H1 (cell line): ENCODE measurements at regions not wholly inside any gene's neighbourhood (a gene's known extent, or its start where the extent isn't known, plus 50 kb on each side); places are given as distances from the start of the nearest gene placed in this dataset.

Source experiments
- CTCF ChIA-PET: fragments of 300-600 bp; sonication (Branson Sonifier 250); formaldehyde crosslinking; loops from one replicate; lab custom pipeline; 2021; ENCODE audit not compliant: partially characterized antibody; lab: Charles Lee
- POLR2A ChIA-PET: fragments of 300-600 bp; sonication (Branson Sonifier 250); formaldehyde crosslinking; loops from one replicate; lab custom pipeline; 2021; ENCODE audit warnings: inconsistent platforms; ENCODE audit not compliant: partially characterized antibody; lab: Charles Lee
- DNase-seq, 2 experiments: peaks; one replicate each; pipeline versions ENCODE4 v3.0.0 to v3.0.0-alpha.2; 2010 to 2022; ENCODE audit warnings: low spot score in 2 of 2, low read depth in 1 of 2, mixed read lengths in 1 of 2
- FAIRE-seq: peaks from 2 replicates; lab custom pipeline; 2011; peaks lifted over from hg19 to GRCh38; lab: Jason Lieb, UNC
- H2AFZ ChIP-seq: 2 replicates; pipeline ENCODE4 v1.8.1; 2012; ENCODE audit warnings: low read length, inconsistent platforms
- H2AK5ac ChIP-seq: 2 replicates; pipeline ENCODE4 v1.6.1; 2013; ENCODE audit warnings: low read depth, low read length
- H2BK120ac ChIP-seq: replicated peaks from 2 replicates; pipeline ENCODE3; 2013; ENCODE audit warnings: low read depth, low read length, inconsistent platforms
- H2BK12ac ChIP-seq: 2 replicates; pipeline ENCODE4 v1.6.1; 2013; ENCODE audit warnings: low read depth, low read length
- H2BK15ac ChIP-seq: 2 replicates; pipeline ENCODE4 v1.6.1; 2013; ENCODE audit warnings: low read length
- H2BK20ac ChIP-seq: 2 replicates; pipeline ENCODE4 v1.6.1; 2013; ENCODE audit warnings: low read length
- H2BK5ac ChIP-seq: 2 replicates; pipeline ENCODE4 v1.6.1; 2013; ENCODE audit warnings: low read depth, low read length
- H3K14ac ChIP-seq: 2 replicates; pipeline ENCODE4 v1.6.1; 2013; ENCODE audit warnings: inconsistent platforms; ENCODE audit not compliant: insufficient read length
- H3K18ac ChIP-seq: 2 replicates; pipeline ENCODE4 v1.6.1; 2013; ENCODE audit warnings: low read length; ENCODE audit errors: extremely low read depth
- H3K23ac ChIP-seq: 2 replicates; pipeline ENCODE4 v1.6.1; 2013; ENCODE audit warnings: inconsistent platforms; ENCODE audit not compliant: insufficient read length
- H3K23me2 ChIP-seq: 2 replicates; pipeline ENCODE4 v1.6.1; 2013; ENCODE audit warnings: low read depth, low read length
- H3K27ac ChIP-seq: 2 replicates; pipeline ENCODE4 v1.6.1; 2011; ENCODE audit warnings: low read depth, low read length, inconsistent platforms
- H3K27me3 ChIP-seq, 4 experiments: replicated peaks in 1 of 4; 1 replicate in 1 of 4; 2 replicates in 3 of 4; pipeline versions ENCODE4 v1.6.1 to v1.8.1; 2011 to 2013; ENCODE audit warnings: low read length in 3 of 4, mild to moderate bottlenecking in 3 of 4, inconsistent platforms in 2 of 4, mixed read lengths in 2 of 4, moderate library complexity in 1 of 4; ENCODE audit not compliant: control insufficient read depth in 3 of 4, insufficient read depth in 3 of 4; ENCODE audit errors: extremely low read depth in 1 of 4
- H3K36me3 ChIP-seq, 4 experiments: 2 replicates each; pipeline versions ENCODE4 v1.6.1 to v1.8.1; 2011 to 2013; ENCODE audit warnings: mild to moderate bottlenecking in 4 of 4, low read length in 3 of 4, moderate library complexity in 2 of 4, control low read depth in 1 of 4, inconsistent platforms in 1 of 4; ENCODE audit not compliant: insufficient read depth in 4 of 4, control insufficient read depth in 2 of 4
- H3K4ac ChIP-seq: replicated peaks from 2 replicates; pipeline ENCODE3; 2013; ENCODE audit warnings: low read length, low read depth, mixed read lengths, inconsistent platforms; ENCODE audit not compliant: insufficient read length
- H3K4me1 ChIP-seq, 4 experiments: replicated peaks in 1 of 4; 1 replicate in 1 of 4; 2 replicates in 3 of 4; pipeline versions ENCODE4 v1.6.1 to v1.8.1; 2011 to 2013; ENCODE audit warnings: low read length in 3 of 4, inconsistent platforms in 2 of 4, mixed read lengths in 1 of 4; ENCODE audit not compliant: insufficient read depth in 4 of 4, control insufficient read depth in 3 of 4
- H3K4me2 ChIP-seq, 2 experiments: 2 replicates each; pipeline versions ENCODE4 v1.6.1 to v1.8.1; 2011 to 2013; ENCODE audit warnings: low read depth in 2 of 2, low read length in 2 of 2, control low read depth in 1 of 2, inconsistent platforms in 1 of 2, mild to moderate bottlenecking in 1 of 2; ENCODE audit not compliant: insufficient read depth in 1 of 2
- H3K4me3 ChIP-seq, 4 experiments: fragments of 200-600, 300-600 bp in 1 of 4; sonication (generic), shearing (Covaris generic), sonication (Bioruptor Twin) in 1 of 4; 2 replicates each; pipeline versions ENCODE4 v1.5.1 to v1.8.1; 2011 to 2016; ENCODE audit warnings: low read length in 4 of 4, low read depth in 3 of 4, control low read depth in 2 of 4, inconsistent platforms in 2 of 4, mild to moderate bottlenecking in 2 of 4, mixed read lengths in 1 of 4, moderate library complexity in 1 of 4; ENCODE audit not compliant: insufficient read depth in 2 of 4; ENCODE audit errors: extremely low read depth in 1 of 4
- H3K56ac ChIP-seq: replicated peaks from 2 replicates; pipeline ENCODE3; 2013; ENCODE audit warnings: low read depth, mild to moderate bottlenecking, mixed read lengths, low read length, inconsistent platforms; ENCODE audit not compliant: insufficient read length
- H3K79me1 ChIP-seq: 2 replicates; pipeline ENCODE4 v1.6.1; 2013; ENCODE audit warnings: low read depth, low read length, control low read depth
- H3K79me2 ChIP-seq, 2 experiments: 2 replicates each; pipeline versions ENCODE4 v1.6.1 to v1.8.1; 2012 to 2013; ENCODE audit warnings: low read length in 2 of 2, mild to moderate bottlenecking in 2 of 2, inconsistent platforms in 1 of 2; ENCODE audit not compliant: insufficient read depth in 2 of 2, control insufficient read depth in 1 of 2
- H3K9ac ChIP-seq, 4 experiments: replicated peaks in 1 of 4; 1 replicate in 1 of 4; 2 replicates in 3 of 4; pipeline versions ENCODE4 v1.6.1 to v1.8.1; 2011 to 2013; ENCODE audit warnings: low read depth in 3 of 4, low read length in 3 of 4, control low read depth in 2 of 4, mild to moderate bottlenecking in 2 of 4, moderate library complexity in 2 of 4, inconsistent platforms in 1 of 4; ENCODE audit errors: extremely low read depth in 1 of 4
- H3K9me3 ChIP-seq, 2 experiments: 2 replicates each; pipeline versions ENCODE4 v1.6.1 to v1.8.1; 2012 to 2013; ENCODE audit warnings: mild to moderate bottlenecking in 2 of 2, moderate library complexity in 2 of 2, control low read depth in 1 of 2, inconsistent platforms in 1 of 2, low read depth in 1 of 2, low read length in 1 of 2, mixed read lengths in 1 of 2; ENCODE audit not compliant: insufficient read depth in 2 of 2
- H4K20me1 ChIP-seq, 2 experiments: replicated peaks in 1 of 2; 2 replicates each; pipeline versions ENCODE3 to v1.8.1; 2011 to 2013; ENCODE audit warnings: inconsistent platforms in 2 of 2, low read length in 2 of 2, mild to moderate bottlenecking in 1 of 2; ENCODE audit not compliant: insufficient read depth in 2 of 2, control insufficient read depth in 1 of 2
- H4K5ac ChIP-seq: 2 replicates; pipeline ENCODE4 v1.6.1; 2013; ENCODE audit warnings: low read length, low read depth, mixed read lengths, inconsistent platforms; ENCODE audit not compliant: insufficient read length
- H4K8ac ChIP-seq: 2 replicates; pipeline ENCODE4 v1.8.0; 2013; ENCODE audit warnings: mild to moderate bottlenecking, moderate library complexity, low read length, inconsistent platforms; ENCODE audit not compliant: insufficient read depth; ENCODE audit errors: extremely low read depth
- H4K91ac ChIP-seq: replicated peaks from 2 replicates; pipeline ENCODE3; 2013; ENCODE audit warnings: low read length, mixed read lengths, inconsistent platforms; ENCODE audit not compliant: insufficient read length
- ASH2L ChIP-seq: fragments of 200-600, 300-600 bp; sonication (generic); IDR thresholded peaks from one replicate; pipeline ENCODE4 v1.7.1; 2017; ENCODE audit warnings: low read length
- CREB1 ChIP-seq: IDR thresholded peaks from 2 replicates; pipeline ENCODE4 v1.6.1; 2012; ENCODE audit warnings: inconsistent platforms
- EP300 ChIP-seq, 2 experiments: IDR thresholded peaks; 1 replicate in 1 of 2; 2 replicates in 1 of 2; pipeline ENCODE4 v1.6.1; 2011 to 2012; ENCODE audit warnings: low read depth in 2 of 2, low read length in 2 of 2, mild to moderate bottlenecking in 2 of 2, borderline replicate concordance in 1 of 2, inconsistent platforms in 1 of 2, moderate library complexity in 1 of 2
- GABPA ChIP-seq: IDR thresholded peaks from 2 replicates; pipeline ENCODE4 v1.6.1; 2011; ENCODE audit warnings: mild to moderate bottlenecking, low read length, moderate library complexity, borderline replicate concordance; ENCODE audit not compliant: insufficient read depth
- GTF2F1 ChIP-seq: IDR thresholded peaks from 2 replicates; pipeline ENCODE4 v1.6.1; 2012; ENCODE audit warnings: low read depth, low read length, improper control_type of control experiment, borderline replicate concordance
- JUND ChIP-seq: IDR thresholded peaks from 2 replicates; pipeline ENCODE4 v1.6.1; 2011; ENCODE audit warnings: mild to moderate bottlenecking, improper control_type of control experiment, low read length
- KDM1A ChIP-seq: fragments of 200-600, 300-600 bp; sonication (generic); IDR thresholded peaks from 2 replicates; pipeline ENCODE4 v1.7.1; 2016; ENCODE audit warnings: mild to moderate bottlenecking, low read length, borderline replicate concordance
- NANOG ChIP-seq: IDR thresholded peaks from 2 replicates; pipeline ENCODE4 v1.6.1; 2011; ENCODE audit warnings: low read length, low read depth, mild to moderate bottlenecking, inconsistent platforms; ENCODE audit not compliant: insufficient read depth, poor library complexity, severe bottlenecking
- POLR2A ChIP-seq, 2 experiments: IDR thresholded peaks; 1 replicate in 1 of 2; 2 replicates in 1 of 2; pipeline ENCODE4 v1.6.1; 2011; ENCODE audit warnings: low read depth in 2 of 2, low read length in 2 of 2, mild to moderate bottlenecking in 2 of 2; ENCODE audit errors: control extremely low read depth in 1 of 2
- RAD21 ChIP-seq, 2 experiments: IDR thresholded peaks in 1 of 2; conservative IDR thresholded peaks in 1 of 2; 2 replicates each; pipeline ENCODE4 v1.6.1; 2011; ENCODE audit warnings: low read depth in 2 of 2, low read length in 2 of 2, improper control_type of control experiment in 1 of 2, inconsistent platforms in 1 of 2, mild to moderate bottlenecking in 1 of 2, moderate library complexity in 1 of 2
- RXRA ChIP-seq: IDR thresholded peaks from 2 replicates; pipeline ENCODE4 v1.6.1; 2011; ENCODE audit warnings: low read depth, mild to moderate bottlenecking, low read length, moderate library complexity; ENCODE audit not compliant: insufficient read depth
- SIX5 ChIP-seq: IDR thresholded peaks from 2 replicates; pipeline ENCODE4 v1.6.1; 2011; ENCODE audit warnings: mild to moderate bottlenecking, low read depth, low read length
- SUZ12 ChIP-seq: fragments of 200-600 bp; sonication (generic); IDR thresholded peaks from 2 replicates; pipeline ENCODE4 v1.6.1; 2012; ENCODE audit warnings: mild to moderate bottlenecking, inconsistent platforms, low read length, moderate library complexity, mixed read lengths
- TAF7 ChIP-seq: optimal IDR thresholded peaks from 2 replicates; pipeline ENCODE3; 2011; ENCODE audit warnings: low read depth, mild to moderate bottlenecking, inconsistent platforms, low read length, moderate library complexity, borderline replicate concordance
- WGBS, 2 experiments: shearing (Covaris generic) in 1 of 2; methylation state at CpG; one replicate each; pipeline versions ENCODE4 v1.1.6 to v1.1.7; 2013 to 2015; ENCODE audit warnings: low lambda C conversion rate in 2 of 2, mixed read lengths in 2 of 2, inconsistent platforms in 1 of 2, low coverage in 1 of 2, missing lambda C conversion rate in 1 of 2; ENCODE audit not compliant: insufficient replicate concordance in 2 of 2, insufficient coverage in 1 of 2, insufficient read length in 1 of 2; ENCODE audit errors: extremely low coverage in 1 of 2, missing lambda C conversion rate in 1 of 2; 5-methylcytosine and 5-hydroxymethylcytosine counted together

DNA sequence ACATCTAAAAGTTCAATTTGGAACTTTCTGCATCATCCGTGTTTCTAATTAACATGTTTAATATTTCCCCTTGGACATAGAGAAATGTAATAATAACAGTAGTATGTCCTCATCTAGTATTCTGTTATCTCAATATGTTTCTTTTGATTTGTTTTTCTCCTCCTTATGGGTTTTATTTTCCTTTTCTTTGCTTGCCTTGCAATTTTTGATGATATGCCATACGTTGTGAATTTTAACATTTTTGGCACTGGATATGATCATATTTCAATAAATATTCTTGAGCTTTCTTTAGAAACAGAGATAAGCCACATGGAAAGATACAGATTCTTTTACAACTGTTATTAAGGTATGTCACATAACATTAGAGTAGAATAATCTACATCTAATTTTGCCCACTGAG lies 1316.2 kb downstream of the CDH8 start:
- no peak overlapping the region for H2BK12ac ChIP-seq
- no peaks in the 10 kb centered on the region for H3K79me2 ChIP-seq
- no peaks in the 10 kb centered on the region for H4K20me1 ChIP-seq
- H4K91ac ChIP-seq, result no peak overlapping the region
- no peak overlapping the region for H3K4ac ChIP-seq
- no peak overlapping the region for H2AFZ ChIP-seq
- H3K14ac ChIP-seq, result no peak overlapping the region
- H2BK20ac ChIP-seq, result no peak overlapping the region
- no peak overlapping the region for H3K18ac ChIP-seq
- H3K23me2 ChIP-seq, result no peaks in the 10 kb centered on the region
- H3K56ac ChIP-seq, result no peak overlapping the region
- POLR2A ChIA-PET, result no interaction called here
- DNase-seq (no peak), FAIRE-seq (no peak)
- H2BK120ac ChIP-seq, result no peak overlapping the region
- no peaks in the 10 kb centered on the region for H3K4me1 ChIP-seq
- H3K36me3 ChIP-seq, result no peaks in the 10 kb centered on the region
- H3K23ac ChIP-seq, result no peak overlapping the region
- no peak overlapping the region for H3K9ac ChIP-seq
- H3K27me3 ChIP-seq, result no peaks in the 10 kb centered on the region
- peaks cover 0 to 9% of the 10 kb centered on the region in 2 experiments; a peak in 2 of 4 replicates for H3K9me3 ChIP-seq
- H2AK5ac ChIP-seq, result no peak overlapping the region
- H3K4me2 ChIP-seq, result no peak overlapping the region
- no peak overlapping the region for H2BK5ac ChIP-seq
- H3K4me3 ChIP-seq, result no peak overlapping the region
- CTCF ChIA-PET, result no interaction called here
- no peak overlapping the region for H4K5ac ChIP-seq
- no peak overlapping the region for H2BK15ac ChIP-seq
- no peak overlapping the region for H3K27ac ChIP-seq
- H3K79me1 ChIP-seq, result no peaks in the 10 kb centered on the region
- 91% methylated on average over 2 of the region's 2 CpGs; no CpG with 5 or more reads in 1 of the 2 experiments for WGBS, 2 experiments
- no peak overlapping the region for H4K8ac ChIP-seq
- no peak for TF ChIP-seq TAF7
- TF ChIP-seq NANOG, result no peak
- no peak for TF ChIP-seq RAD21 (IDR thresholded peaks at IDR 0.05 in 1 of 2, conservative IDR thresholded peaks at IDR 0.05 in 1 of 2; ENCODE audit: low read depth in 2 of 2, low read length in 2 of 2)
- no peak for TF ChIP-seq EP300 (IDR thresholded peaks at IDR 0.05; ENCODE audit: borderline replicate concordance in 1 of 2, low read depth in 2 of 2, low read length in 2 of 2)
- no peak for TF ChIP-seq KDM1A
- no peak for TF ChIP-seq CREB1
- TF ChIP-seq GTF2F1, result no peak
- no peak for TF ChIP-seq SUZ12
- no peak for TF ChIP-seq SIX5
- no peak for TF ChIP-seq ASH2L
- TF ChIP-seq POLR2A (IDR thresholded peaks at IDR 0.05; ENCODE audit: control extremely low read depth in 1 of 2, low read depth in 2 of 2, low read length in 2 of 2), result no peak
- no peak for TF ChIP-seq JUND
- TF ChIP-seq GABPA, result no peak
- TF ChIP-seq RXRA, result no peak
